Activated CD4-positive, alpha-beta T cell treated with anti-CD3 and anti-CD28 coated beads for 36 hours (primary cell): ENCODE measurements at regions not wholly inside any gene's neighbourhood (a gene's known extent, or its start where the extent isn't known, plus 50 kb on each side); places are given as distances from the start of the nearest gene placed in this dataset.

Experiments
- ATAC-seq: fragments of 200-7000 bp; cut with Tn5 transposase; one replicate; pipeline ENCODE4 v1.10.0; 2021; ENCODE audit warnings: mild to moderate bottlenecking, moderate library complexity
- CTCF ChIA-PET: fragments of 350-600 bp; sonication (Branson Sonifier 250); formaldehyde crosslinking; loops from one replicate; lab custom pipeline; 2021; ENCODE audit warnings: antibody characterized with exemption; lab: Charles Lee
- POLR2A ChIA-PET: fragments of 350-600 bp; sonication (Branson Sonifier 250); formaldehyde crosslinking; loops from one replicate; lab custom pipeline; 2021; ENCODE audit warnings: antibody characterized with exemption, inconsistent platforms; lab: Charles Lee
- DNase-seq: peaks from one replicate; pipeline ENCODE4 v3.0.0-alpha.2; 2020
- H3K27ac Mint-ChIP-seq: one replicate; pipeline ENCODE4 v1.8.0; 2021; ENCODE audit warnings: mixed read lengths
- H3K27me3 Mint-ChIP-seq: one replicate; pipeline ENCODE4 v1.8.0; 2021; ENCODE audit warnings: mixed read lengths
- H3K36me3 Mint-ChIP-seq: one replicate; pipeline ENCODE4 v1.8.0; 2021; ENCODE audit warnings: low read depth, mixed read lengths
- H3K4me1 Mint-ChIP-seq: one replicate; pipeline ENCODE4 v1.8.0; 2021; ENCODE audit warnings: mixed read lengths
- H3K4me3 Mint-ChIP-seq: one replicate; pipeline ENCODE4 v1.8.0; 2021; ENCODE audit warnings: mild to moderate bottlenecking, moderate library complexity, mixed read lengths
- H3K9me3 Mint-ChIP-seq: one replicate; pipeline ENCODE4 v1.8.0; 2021; ENCODE audit warnings: low read depth, mixed read lengths
- intact Hi-C, 2 experiments: fragments of 100-400 bp; cut with DNase I in 1 of 2; cut with micrococcal nuclease in 1 of 2; formaldehyde crosslinking; loops; one replicate each; pipeline versions ENCODE4 v1.14.2 to v1.15.1; 2022 to 2024; cut with DNase I, micrococcal nuclease

DNA sequence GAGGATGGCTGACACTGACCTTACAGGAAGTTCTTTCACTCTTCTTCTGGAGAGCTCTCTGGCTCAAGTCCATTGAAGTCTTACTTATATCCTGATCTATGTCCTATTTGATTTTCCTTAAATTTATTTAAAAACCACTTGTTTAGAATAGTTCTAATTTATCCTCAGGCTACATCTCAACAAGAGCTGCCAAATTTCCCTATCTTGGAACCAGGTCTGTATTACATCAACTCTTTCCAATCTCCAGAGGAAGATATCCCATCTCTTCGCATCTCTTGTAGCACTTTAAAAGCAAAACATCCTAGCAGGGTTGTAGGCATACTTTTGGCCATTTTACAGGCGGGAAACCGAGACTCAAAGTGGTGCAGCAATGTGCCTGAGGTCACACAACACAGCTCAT is 290.5 kb upstream of the TEX13C start:
- no peak for ATAC-seq
- Mint-ChIP-seq H3K27ac (no peak overlapping the region), H3K4me1 (peaks cover 10% of the 10 kb centered on the region), H3K9me3 (no peaks in the 10 kb centered on the region), H3K36me3 (no peaks in the 10 kb centered on the region), H3K27me3 (no peaks in the 10 kb centered on the region), H3K4me3 (no peak overlapping the region)
- POLR2A ChIA-PET: no interaction called here
- CTCF ChIA-PET: no interaction called here
- intact Hi-C loops: no loop called here
- no peak for DNase-seq
